SK-N-SH treated with all-trans-retinoic acid at 6 μM for 48 hours (cell line): ENCODE measurements at regions not wholly inside any gene's neighbourhood (a gene's known extent, or its start where the extent isn't known, plus 50 kb on each side); places are given as distances from the start of the nearest gene placed in this dataset.

Experiments used
- ATAC-seq: fragments of 200-7000 bp; cut with Tn5 transposase; 3 replicates; pipeline ENCODE4 v1.9.1; 2020; ENCODE audit warnings: mild to moderate bottlenecking, moderate library complexity
- ARNTL ChIP-seq: fragments of 450-650 bp; formaldehyde crosslinking; IDR thresholded peaks from 2 replicates; pipeline ENCODE4 v1.5.0; 2020; ENCODE audit warnings: low read depth, mild to moderate bottlenecking, moderate library complexity, borderline replicate concordance
- BACH2 ChIP-seq: fragments of 250-450 bp; sonication (Bioruptor Pico); IDR thresholded peaks from 2 replicates; pipeline ENCODE4 v1.9.0; 2021; ENCODE audit warnings: mild to moderate bottlenecking, borderline replicate concordance
- CREB5 ChIP-seq: fragments of 250-450 bp; sonication (Bioruptor Pico); IDR thresholded peaks from 2 replicates; pipeline ENCODE4 v1.5.1; 2020; ENCODE audit warnings: low read depth, mild to moderate bottlenecking, moderate library complexity
- CSDC2 ChIP-seq: fragments of 250-450 bp; sonication (Bioruptor Pico); IDR thresholded peaks from 2 replicates; pipeline ENCODE4 v1.5.0; 2020; ENCODE audit warnings: mild to moderate bottlenecking, moderate library complexity
- CSRNP3 ChIP-seq: fragments of 250-450 bp; sonication (Bioruptor Pico); IDR thresholded peaks from 2 replicates; pipeline ENCODE4 v1.5.1; 2021; ENCODE audit warnings: mild to moderate bottlenecking, moderate library complexity
- GLIS3 ChIP-seq: fragments of 250-450 bp; sonication (Bioruptor Pico); IDR thresholded peaks from 2 replicates; pipeline ENCODE4 v1.5.0; 2020; ENCODE audit warnings: mild to moderate bottlenecking, moderate library complexity
- ISL1 ChIP-seq: fragments of 250-450 bp; sonication (Bioruptor Pico); IDR thresholded peaks from 2 replicates; pipeline ENCODE4 v2.1.2; 2022; ENCODE audit warnings: mild to moderate bottlenecking, moderate library complexity
- OSR1 ChIP-seq: fragments of 250-450 bp; sonication (Bioruptor Pico); IDR thresholded peaks from 2 replicates; pipeline ENCODE4 v1.8.0; 2022; ENCODE audit warnings: moderate library complexity, mild to moderate bottlenecking, inconsistent platforms
- PATZ1 ChIP-seq: fragments of 250-450 bp; sonication (Bioruptor Pico); IDR thresholded peaks from 2 replicates; pipeline ENCODE4 v1.8.0; 2020; ENCODE audit warnings: mild to moderate bottlenecking, moderate library complexity, borderline replicate concordance
- POU6F1 ChIP-seq: fragments of 250-450 bp; sonication (Bioruptor Pico); IDR thresholded peaks from 2 replicates; pipeline ENCODE4 v1.8.0; 2021; ENCODE audit warnings: low read depth, mild to moderate bottlenecking, moderate library complexity, borderline replicate concordance
- PPARA ChIP-seq: fragments of 250-450 bp; sonication (Bioruptor Pico); IDR thresholded peaks from 2 replicates; pipeline ENCODE4 v1.5.0; 2020; ENCODE audit warnings: mild to moderate bottlenecking, borderline replicate concordance
- SNAI2 ChIP-seq: fragments of 250-450 bp; sonication (Bioruptor Pico); IDR thresholded peaks from 2 replicates; pipeline ENCODE4 v1.5.0; 2020; ENCODE audit warnings: mild to moderate bottlenecking, moderate library complexity
- TCF4 ChIP-seq: fragments of 250-450 bp; sonication (Bioruptor Pico); IDR thresholded peaks from 2 replicates; pipeline ENCODE4 v1.8.0; 2021; ENCODE audit warnings: mild to moderate bottlenecking, moderate library complexity, borderline replicate concordance
- TOX ChIP-seq: fragments of 250-450 bp; sonication (Bioruptor Pico); IDR thresholded peaks from 2 replicates; pipeline ENCODE4 v1.8.0; 2021; ENCODE audit warnings: mild to moderate bottlenecking, moderate library complexity, borderline replicate concordance
- TSHZ2 ChIP-seq: fragments of 250-450 bp; sonication (Bioruptor Pico); IDR thresholded peaks from 2 replicates; pipeline ENCODE4 v1.5.0; 2020; ENCODE audit warnings: mild to moderate bottlenecking, moderate library complexity
- ZC3H10 ChIP-seq: fragments of 250-450 bp; sonication (Bioruptor Pico); IDR thresholded peaks from 2 replicates; pipeline ENCODE4 v1.5.1; 2021; ENCODE audit warnings: mild to moderate bottlenecking, moderate library complexity
- ZFP3 ChIP-seq: fragments of 250-450 bp; sonication (Bioruptor Pico); IDR thresholded peaks from 2 replicates; pipeline ENCODE4 v1.5.0; 2020; ENCODE audit warnings: mild to moderate bottlenecking, moderate library complexity
- ZFP30 ChIP-seq: fragments of 450-650 bp; formaldehyde crosslinking; IDR thresholded peaks from 2 replicates; pipeline ENCODE4 v1.5.0; 2022; ENCODE audit warnings: mild to moderate bottlenecking, moderate library complexity
- ZNF565 ChIP-seq: fragments of 450-650 bp; formaldehyde crosslinking; conservative IDR thresholded peaks from 2 replicates; pipeline ENCODE4 v1.5.0; 2020; ENCODE audit warnings: low read depth, mild to moderate bottlenecking, moderate library complexity
- ZNF8 ChIP-seq: fragments of 450-650 bp; formaldehyde crosslinking; IDR thresholded peaks from 2 replicates; pipeline ENCODE4 v1.5.0; 2020; ENCODE audit warnings: mild to moderate bottlenecking, moderate library complexity

GRCh38 chr20:58012731-58013510, 215.5 kb downstream of the ANKRD60 start (continued):
- TF ChIP-seq BACH2 (CRISPR knock-in tag): no peak
- TF ChIP-seq, all 23 proteins: peak for 0

- ATAC-seq: no peak
- TF ChIP-seq TCF4: no peak
- no peak for TF ChIP-seq CSDC2 (CRISPR knock-in tag)
- TF ChIP-seq ZFP3 (CRISPR knock-in tag): no peak
- no peak for TF ChIP-seq ZNF8
- no peak for TF ChIP-seq CSRNP3 (CRISPR knock-in tag)
- TF ChIP-seq ZNF565 (CRISPR knock-in tag): no peak
Measured at GRCh38 chr20:58011947-58012610, 216.4 kb downstream of the ANKRD60 start.

- TF ChIP-seq PATZ1 (CRISPR knock-in tag) (no peak), ZFP30 (no peak), ZNF565 (CRISPR knock-in tag) (no peak), POU6F1 (CRISPR knock-in tag) (no peak), SNAI2 (CRISPR knock-in tag) (no peak), CSRNP3 (CRISPR knock-in tag) (no peak), CREB5 (no peak), TSHZ2 (CRISPR knock-in tag) (no peak), TCF4 (no peak), BACH2 (CRISPR knock-in tag) (no peak), TOX (no peak), ARNTL (CRISPR knock-in tag) (no peak), PPARA (CRISPR knock-in tag) (no peak), OSR1 (CRISPR knock-in tag) (no peak), GLIS3 (CRISPR knock-in tag) (no peak), ZFP3 (CRISPR knock-in tag) (no peak), ZNF8 (no peak), ZC3H10 (CRISPR knock-in tag) (no peak), ISL1 (no peak)
- ATAC-seq: no peak
Measured at GRCh38 chr20:58011106-58011946, 217.1 kb downstream of the ANKRD60 start.
